PC-9 (cell line): ENCODE measurements at regions not wholly inside any gene's neighbourhood (a gene's known extent, or its start where the extent isn't known, plus 50 kb on each side); places are given as distances from the start of the nearest gene placed in this dataset.
"Not testable (repeated sequence)": the region's sequence is repeated elsewhere in the genome, so short reads cannot be mapped to it uniquely, and the experiment has no call there.

Experiments used
- CTCF ChIP-seq: fragments of 200-600 bp; sonication (generic); conservative IDR thresholded peaks from 2 replicates; pipeline ENCODE4 v1.6.1; 2017; ENCODE audit warnings: mixed run types, antibody characterized with exemption, mild to moderate bottlenecking, moderate library complexity
- EZH2 ChIP-seq: fragments of 200-600 bp; sonication (generic); IDR thresholded peaks from 2 replicates; pipeline ENCODE4 v1.8.0; 2017; ENCODE audit warnings: antibody characterized with exemption, low read depth

- TF ChIP-seq CTCF, EZH2: not testable (repeated sequence)
Measured at GRCh38 chr21:28052956-28053355, 939.7 kb downstream of the LTN1 start.
